ENCODE measurements at regions not wholly inside any gene's neighbourhood (a gene's known extent, or its start where the extent isn't known, plus 50 kb on each side); places are given as distances from the start of the nearest gene placed in this dataset.

DNA sequence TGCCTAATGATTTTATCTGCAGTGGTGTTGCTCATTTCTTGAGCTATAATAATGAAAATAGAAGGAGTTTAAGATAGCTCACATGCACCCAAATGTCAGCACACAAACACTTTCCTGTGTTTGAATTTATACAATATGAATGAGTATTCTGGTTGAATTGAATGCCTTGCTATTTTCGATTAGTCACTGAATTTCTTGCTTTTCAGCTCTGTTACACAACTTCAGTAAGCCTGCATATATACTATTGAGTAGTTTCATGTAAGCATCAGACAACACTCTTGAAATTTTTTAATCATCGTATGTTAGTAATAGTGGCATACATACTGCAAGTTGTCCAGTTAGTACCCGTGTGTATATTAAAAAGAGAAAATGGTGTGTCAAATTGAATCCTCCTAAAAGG lies 281.5 kb upstream of the GRIA1 start:
- TF ChIP-seq CTCF (IDR thresholded peaks at IDR 0.05; ENCODE audit: borderline replicate concordance, extremely low read depth, low read length, poor library complexity, severe bottlenecking) (no peak), EZH2 (IDR thresholded peaks at IDR 0.05; ENCODE audit: borderline replicate concordance, low read depth, low read length, severe bottlenecking) (no peak)

Measured in DND-41 (cell line).